HEK293 (cell line): ENCODE measurements at regions not wholly inside any gene's neighbourhood (a gene's known extent, or its start where the extent isn't known, plus 50 kb on each side); places are given as distances from the start of the nearest gene placed in this dataset.
"Not testable (repeated sequence)": the region's sequence is repeated elsewhere in the genome, so short reads cannot be mapped to it uniquely, and the experiment has no call there.

Experiments
- CTCF ChIA-PET: fragments of 350-600 bp; formaldehyde crosslinking; extraction: SDS; loops from one replicate; lab custom pipeline; 2021; ENCODE audit warnings: antibody characterized with exemption; lab: Yijun Ruan, JAX
- POLR2A ChIA-PET: fragments of 300-600 bp; formaldehyde crosslinking; extraction: SDS; loops from one replicate; lab custom pipeline; 2020; ENCODE audit warnings: antibody characterized with exemption, inconsistent platforms; lab: Yijun Ruan, JAX
- H3K27ac ChIP-seq: fragments of 200-500 bp; sonication (Bioruptor generic); 2 replicates; pipeline ENCODE4 v1.5.1; 2014; ENCODE audit warnings: low read depth, low read length, control low read depth, inconsistent platforms; ENCODE audit errors: extremely low read depth
- H3K36me3 ChIP-seq, 2 experiments: fragments of 200-500 bp in 1 of 2; sonication (Bioruptor generic) in 1 of 2; 1 replicate in 1 of 2; 2 replicates in 1 of 2; pipeline ENCODE4 v1.5.1; 2014 to 2017; ENCODE audit warnings: inconsistent platforms in 2 of 2, low read length in 2 of 2; ENCODE audit not compliant: control insufficient read depth in 2 of 2, insufficient read depth in 1 of 2
- H3K4me1 ChIP-seq: fragments of 200-500 bp; sonication (Bioruptor generic); 2 replicates; pipeline ENCODE4 v1.5.1; 2014; ENCODE audit warnings: mild to moderate bottlenecking, low read length, inconsistent platforms; ENCODE audit not compliant: control insufficient read depth, insufficient read depth
- H3K4me3 ChIP-seq: 2 replicates; pipeline ENCODE4 v1.5.1; 2011; ENCODE audit warnings: low read depth, mild to moderate bottlenecking, control low read depth, low read length, moderate library complexity
- H3K9me3 ChIP-seq: fragments of 200-500 bp; sonication (Bioruptor generic); 2 replicates; pipeline ENCODE4 v1.5.1; 2014; ENCODE audit warnings: low read depth, low read length, inconsistent platforms; ENCODE audit not compliant: control insufficient read depth, insufficient read depth
- GLIS1 ChIP-seq: fragments of 450-650 bp; formaldehyde crosslinking; IDR thresholded peaks from 2 replicates; pipeline ENCODE4 v1.5.1; 2016; ENCODE audit warnings: missing biosample characterization, missing genetic modification characterization
- GLIS2 ChIP-seq: fragments of 450-650 bp; formaldehyde crosslinking; IDR thresholded peaks from 2 replicates; pipeline ENCODE4 v1.5.1; 2016; ENCODE audit warnings: missing biosample characterization, missing genetic modification characterization
- INSM2 ChIP-seq: fragments of 450-650 bp; formaldehyde crosslinking; IDR thresholded peaks from 2 replicates; pipeline ENCODE4 v1.5.1; 2016; ENCODE audit warnings: missing biosample characterization, missing genetic modification characterization
- SALL2 ChIP-seq: fragments of 450-650 bp; formaldehyde crosslinking; IDR thresholded peaks from 2 replicates; pipeline ENCODE4 v1.5.0; 2017; ENCODE audit warnings: missing biosample characterization, mild to moderate bottlenecking, missing genetic modification characterization, borderline replicate concordance
- SETDB1 ChIP-seq: IDR thresholded peaks from one replicate; pipeline ENCODE4 v1.6.1; 2017; ENCODE audit warnings: mild to moderate bottlenecking, low read length, moderate library complexity, mixed read lengths; ENCODE audit not compliant: insufficient read length
- SP3 ChIP-seq: fragments of 450-650 bp; formaldehyde crosslinking; IDR thresholded peaks from 2 replicates; pipeline ENCODE4 v1.5.1; 2016; ENCODE audit warnings: missing biosample characterization, missing genetic modification characterization
- SP7 ChIP-seq: fragments of 450-650 bp; formaldehyde crosslinking; IDR thresholded peaks from 2 replicates; pipeline ENCODE4 v1.5.1; 2016; ENCODE audit warnings: missing biosample characterization, missing genetic modification characterization
- ZBTB7A ChIP-seq: fragments of 450-650 bp; formaldehyde crosslinking; IDR thresholded peaks from 2 replicates; pipeline ENCODE4 v1.5.1; 2016; ENCODE audit warnings: low read depth, missing biosample characterization, missing genetic modification characterization
- ZFP3 ChIP-seq: fragments of 450-650 bp; formaldehyde crosslinking; IDR thresholded peaks from 2 replicates; pipeline ENCODE4 v1.5.1; 2016; ENCODE audit warnings: low read depth, missing biosample characterization, missing genetic modification characterization
- ZNF132 ChIP-seq: fragments of 450-650 bp; formaldehyde crosslinking; IDR thresholded peaks from 2 replicates; pipeline ENCODE4 v1.5.1; 2017; ENCODE audit warnings: missing biosample characterization, missing genetic modification characterization, borderline replicate concordance
- ZNF148 ChIP-seq: fragments of 450-650 bp; formaldehyde crosslinking; IDR thresholded peaks from 2 replicates; pipeline ENCODE4 v1.5.0; 2017; ENCODE audit warnings: missing biosample characterization, missing genetic modification characterization, borderline replicate concordance
- ZNF221 ChIP-seq: fragments of 450-650 bp; formaldehyde crosslinking; IDR thresholded peaks from 2 replicates; pipeline ENCODE4 v1.5.1; 2017; ENCODE audit warnings: missing biosample characterization, missing genetic modification characterization, borderline replicate concordance
- ZNF292 ChIP-seq: fragments of 450-650 bp; formaldehyde crosslinking; IDR thresholded peaks from 2 replicates; pipeline ENCODE4 v1.5.1; 2016; ENCODE audit warnings: low read depth, missing biosample characterization, missing genetic modification characterization, borderline replicate concordance
- ZNF404 ChIP-seq: fragments of 450-650 bp; formaldehyde crosslinking; IDR thresholded peaks from 2 replicates; pipeline ENCODE4 v1.5.1; 2017; ENCODE audit warnings: missing biosample characterization, missing genetic modification characterization
- ZNF473 ChIP-seq: fragments of 450-650 bp; formaldehyde crosslinking; IDR thresholded peaks from 2 replicates; pipeline ENCODE4 v1.5.1; 2017; ENCODE audit warnings: missing biosample characterization, missing genetic modification characterization
- ZNF488 ChIP-seq: fragments of 450-650 bp; formaldehyde crosslinking; IDR thresholded peaks from 2 replicates; pipeline ENCODE4 v1.5.1; 2016; ENCODE audit warnings: missing biosample characterization, missing genetic modification characterization
- ZNF645 ChIP-seq: fragments of 450-650 bp; formaldehyde crosslinking; IDR thresholded peaks from 2 replicates; pipeline ENCODE4; 2016; ENCODE audit warnings: missing biosample characterization, missing genetic modification characterization
- ZNF654 ChIP-seq: fragments of 450-650 bp; formaldehyde crosslinking; IDR thresholded peaks from 2 replicates; pipeline ENCODE4 v1.5.1; 2016; ENCODE audit warnings: low read depth, missing biosample characterization, missing genetic modification characterization
- ZNF791 ChIP-seq: fragments of 450-650 bp; formaldehyde crosslinking; IDR thresholded peaks from 2 replicates; pipeline ENCODE4 v1.5.1; 2016; ENCODE audit warnings: missing biosample characterization, missing genetic modification characterization
- ZSCAN4 ChIP-seq: fragments of 450-650 bp; formaldehyde crosslinking; IDR thresholded peaks from 2 replicates; pipeline ENCODE4 v1.5.1; 2017; ENCODE audit warnings: missing biosample characterization, missing genetic modification characterization

GRCh38 chr20:1800777-1801176, 94.4 kb upstream of the SIRPA start:
- Histone ChIP-seq H3K36me3 (no peaks in the 10 kb centered on the region), H3K9me3 (no peaks in the 10 kb centered on the region), H3K27ac (no peak overlapping the region), H3K4me1 (0 out of 2 replicates have a peak, but pooled peaks cover 3% of the 10 kb centered on the region), H3K4me3 (no peak overlapping the region)
- TF ChIP-seq SP7 (tag by site-specific recombination) (no peak), ZNF654 (peak; percentile 38)
- POLR2A ChIA-PET = no interaction called here
- CTCF ChIA-PET = interaction anchor here (0.5 to 3.7 kb wide), 12 partner anchors 10 to 587 kb away, joined by 3 to 32 read pairs (median 3); partner anchors contain the start of gene SIRPB2

- H3K27ac ChIP-seq = no peak overlapping the region
- ChIA-PET POLR2A (interaction anchor here (0.8 kb wide), 1 partner anchor 88 kb away, joined by 3 read pairs; no protein-coding TSS in a partner anchor), CTCF (interaction anchor here (0.5 to 3.7 kb wide), 15 partner anchors 11 to 697 kb away, joined by 3 to 32 read pairs (median 3); partner anchors contain the start of gene SIRPB2)
- TF ChIP-seq ZNF148 (tag by site-specific recombination) (no peak), GLIS2 (no peak), ZNF645 (tag by site-specific recombination) (no peak), ZBTB7A (tag by site-specific recombination) (no peak), ZNF654 (no peak), SP3 (tag by site-specific recombination) (no peak), ZNF473 (no peak)
- no peaks in the 10 kb centered on the region for H3K36me3 ChIP-seq
- H3K4me1 ChIP-seq = 0 out of 2 replicates have a peak, but pooled peaks cover 3% of the 10 kb centered on the region
- no peak overlapping the region for H3K4me3 ChIP-seq
- H3K9me3 ChIP-seq = no peaks in the 10 kb centered on the region
Measured at GRCh38 chr20:1800180-1800579, 95.0 kb upstream of the SIRPA start.

- POLR2A ChIA-PET = interaction anchor here (0.8 kb wide), 1 partner anchor 88 kb away, joined by 3 read pairs; no protein-coding TSS in a partner anchor
- H3K36me3 ChIP-seq = not testable (repeated sequence)
Measured at GRCh38 chr20:1799746-1800145, 95.5 kb upstream of the SIRPA start.

GRCh38 chr20:1798982-1799381, 96.2 kb upstream of the SIRPA start:
- H3K4me3 ChIP-seq = no peak overlapping the region
- no peaks in the 10 kb centered on the region for H3K36me3 ChIP-seq
- H3K9me3 ChIP-seq = no peaks in the 10 kb centered on the region
- CTCF ChIA-PET = interaction anchor here (0.6 to 3.7 kb wide), 2 partner anchors 22 to 437 kb away, joined by 3 to 32 read pairs; no protein-coding TSS in a partner anchor
- H3K27ac ChIP-seq = no peak overlapping the region
- H3K4me1 ChIP-seq = 0 out of 2 replicates have a peak, but pooled peaks cover 3% of the 10 kb centered on the region
- POLR2A ChIA-PET = no interaction called here
- TF ChIP-seq ZNF221 (tag by site-specific recombination) (no peak), ZNF292 (no peak), SALL2 (tag by site-specific recombination) (no peak), INSM2 (tag by site-specific recombination) (no peak), ZFP3 (no peak), ZSCAN4 (no peak), GLIS1 (tag by site-specific recombination) (no peak), ZBTB7A (tag by site-specific recombination) (no peak), ZNF488 (no peak), ZNF132 (no peak), ZNF404 (tag by site-specific recombination) (no peak), SETDB1 (no peak), ZNF791 (no peak)

More at GRCh38 chr20:1799746-1800145, 95.5 kb upstream of the SIRPA start:
- CTCF ChIA-PET = interaction anchor here (0.6 to 3.7 kb wide), 10 partner anchors 11 to 697 kb away, joined by 3 to 32 read pairs (median 4); partner anchors contain the start of gene SIRPB2
- H3K9me3 ChIP-seq, H3K4me3 ChIP-seq, H3K4me1 ChIP-seq, H3K27ac ChIP-seq: not testable (repeated sequence)
